GM10847 (cell line): ENCODE measurements at regions not wholly inside any gene's neighbourhood (a gene's known extent, or its start where the extent isn't known, plus 50 kb on each side); places are given as distances from the start of the nearest gene placed in this dataset.

Experiments
- POLR2A ChIP-seq: IDR thresholded peaks from 2 replicates; pipeline ENCODE4 v1.6.1; 2011; ENCODE audit not compliant: insufficient read length; ENCODE audit errors: extremely low read depth

DNA sequence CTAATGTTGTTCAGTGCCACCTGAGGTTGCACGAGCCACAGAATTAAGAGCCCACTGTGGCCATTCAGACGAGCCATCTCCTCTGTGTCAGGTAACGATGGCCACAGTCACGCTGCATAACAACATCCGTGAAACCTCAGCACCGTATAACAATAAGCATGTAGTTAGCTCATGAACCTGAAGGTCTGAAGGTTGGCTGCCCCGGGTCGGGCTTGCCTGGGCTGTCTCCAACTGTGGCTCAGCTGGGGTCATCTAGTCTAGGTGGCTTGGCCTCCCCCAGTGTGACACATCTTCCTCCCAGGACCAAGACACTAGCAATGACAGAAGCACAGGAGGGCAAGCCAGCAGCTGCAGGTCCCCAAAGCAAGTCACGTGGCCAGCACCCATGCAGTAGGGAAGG lies 258.0 kb downstream of the GLI2 start:
- TF ChIP-seq POLR2A = no peak

DNA sequence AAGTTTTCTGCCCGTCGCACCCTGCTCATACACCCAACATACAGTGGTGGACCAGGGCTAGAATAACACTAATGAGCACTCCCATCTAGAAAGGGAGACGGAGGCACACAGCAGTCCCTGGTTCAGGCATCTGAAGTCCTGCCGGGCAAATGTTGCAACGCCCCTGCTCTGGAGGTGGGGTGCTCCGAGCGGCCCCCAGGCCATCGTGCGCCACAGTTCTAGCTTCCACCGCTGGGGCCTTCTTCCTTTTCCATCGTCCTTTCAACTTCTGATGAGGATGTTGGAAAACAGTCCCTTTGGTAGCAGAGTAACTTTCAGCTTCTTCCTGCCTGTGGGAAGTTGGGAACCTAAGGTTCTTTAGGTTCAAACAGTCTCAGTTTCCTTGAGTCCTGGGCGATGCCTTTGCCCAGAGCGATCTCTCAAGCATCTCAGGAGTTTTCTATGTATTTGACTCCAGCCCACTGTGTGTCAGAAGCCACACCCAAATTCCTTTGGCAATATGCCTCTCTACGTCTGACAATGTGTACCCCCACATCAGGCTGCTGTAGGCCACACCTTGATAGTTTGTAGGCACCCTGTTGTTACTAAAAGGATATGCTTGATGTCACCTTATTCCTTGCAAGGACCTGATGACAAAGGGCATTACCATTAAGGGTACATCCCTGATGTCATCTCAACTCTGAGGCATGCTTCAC lies 258.8 kb downstream of the GLI2 start:
- no peak for TF ChIP-seq POLR2A

DNA sequence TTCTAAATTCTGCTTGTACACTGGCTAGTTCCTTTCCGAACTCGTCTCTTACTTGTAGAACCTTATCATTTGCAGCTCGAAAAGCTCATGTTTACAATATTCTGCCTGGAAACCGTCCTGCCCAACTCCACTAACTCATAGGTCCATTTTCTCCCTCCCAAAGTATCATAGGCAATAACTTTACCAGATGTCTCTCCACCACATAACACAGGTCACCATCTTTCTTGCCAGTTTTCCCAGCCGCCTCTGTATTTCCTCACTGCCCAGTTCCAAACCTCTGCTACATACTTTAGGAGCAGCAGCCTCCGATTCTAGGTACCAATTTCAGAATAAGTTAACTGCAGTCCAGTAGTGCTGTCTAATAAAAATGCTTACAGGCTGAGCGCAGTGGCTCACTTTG lies 259.5 kb downstream of the GLI2 start:
- TF ChIP-seq POLR2A = no peak

DNA sequence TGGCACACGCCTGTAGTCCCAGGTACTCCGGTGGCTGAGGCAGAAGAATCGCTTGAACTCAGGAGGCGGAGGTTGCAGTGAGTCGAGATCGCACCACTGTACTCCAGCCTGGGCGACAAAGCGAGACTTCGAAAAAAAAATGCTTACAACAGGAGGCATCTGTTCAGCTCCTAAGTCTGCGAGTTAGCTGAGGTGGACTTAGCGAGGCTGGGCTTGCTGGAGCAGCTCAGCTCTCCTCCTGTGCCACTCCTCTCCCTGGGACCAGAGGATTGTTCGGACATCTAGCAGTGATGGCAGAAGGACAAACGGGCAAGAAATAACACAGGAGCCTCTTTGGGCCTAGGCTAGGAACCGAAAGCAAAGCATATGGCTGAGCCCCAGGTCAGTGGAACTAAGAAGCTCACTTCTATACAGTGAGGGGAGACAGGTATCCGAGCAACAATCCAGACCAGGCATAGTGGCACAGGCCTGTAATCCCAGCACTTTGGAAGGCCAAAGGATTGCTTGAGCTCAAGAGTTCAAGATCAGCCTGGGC lies 260.1 kb downstream of the GLI2 start:
- TF ChIP-seq POLR2A = no peak

DNA sequence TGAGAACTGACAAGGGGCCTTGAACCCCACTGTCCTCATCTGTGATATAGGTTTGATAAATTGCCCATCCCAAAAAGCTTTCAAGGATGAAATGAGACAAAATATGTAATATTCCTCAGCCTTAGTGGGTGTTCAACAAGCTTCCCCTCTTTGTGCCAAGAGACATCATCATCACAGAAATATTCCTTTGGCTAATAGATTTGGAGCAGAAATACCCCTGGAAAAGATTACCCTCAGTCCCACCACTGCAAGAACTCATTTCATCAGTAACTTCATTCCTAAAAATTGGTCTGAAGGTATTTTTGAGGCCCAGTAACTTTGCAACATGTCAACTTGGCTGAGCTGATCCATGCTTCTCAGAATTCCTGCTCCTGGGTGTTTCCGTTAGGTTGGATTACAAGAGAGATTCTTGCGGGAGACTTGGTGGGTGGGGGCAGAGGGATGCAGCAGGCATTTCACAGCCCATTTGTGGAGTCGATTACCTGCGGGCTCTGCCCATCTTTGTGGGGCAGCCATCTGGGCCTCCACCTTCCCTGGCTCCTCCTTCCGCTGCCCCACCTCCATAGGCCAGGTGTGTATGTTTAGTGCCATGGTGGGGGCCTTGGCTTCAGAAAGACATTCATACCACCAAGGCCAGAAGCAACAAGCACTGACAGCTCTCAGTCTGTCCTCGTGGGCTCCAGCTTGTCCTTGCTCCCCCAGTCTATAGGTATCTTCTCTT lies 263.9 kb downstream of the GLI2 start:
- no peak for TF ChIP-seq POLR2A

DNA sequence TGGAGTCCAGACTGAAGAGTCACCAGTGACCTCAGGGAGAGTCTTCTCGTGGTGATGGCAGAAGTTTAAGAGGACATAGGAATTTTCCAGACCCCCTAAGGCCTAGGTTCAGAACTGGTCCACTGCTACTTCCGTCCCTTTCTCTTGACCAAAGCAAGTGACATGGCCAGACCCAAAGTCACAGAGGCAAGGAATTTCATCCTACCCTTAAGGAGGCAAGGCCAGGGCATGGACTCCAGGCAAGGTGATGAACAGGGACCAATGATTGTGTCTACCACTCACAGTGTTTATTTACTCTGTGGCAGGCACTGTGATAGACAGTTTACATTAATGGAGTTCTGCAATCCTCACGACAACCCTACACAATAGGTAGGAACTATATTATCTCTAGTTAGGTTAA lies 265.1 kb downstream of the GLI2 start:
- TF ChIP-seq POLR2A = no peak

DNA sequence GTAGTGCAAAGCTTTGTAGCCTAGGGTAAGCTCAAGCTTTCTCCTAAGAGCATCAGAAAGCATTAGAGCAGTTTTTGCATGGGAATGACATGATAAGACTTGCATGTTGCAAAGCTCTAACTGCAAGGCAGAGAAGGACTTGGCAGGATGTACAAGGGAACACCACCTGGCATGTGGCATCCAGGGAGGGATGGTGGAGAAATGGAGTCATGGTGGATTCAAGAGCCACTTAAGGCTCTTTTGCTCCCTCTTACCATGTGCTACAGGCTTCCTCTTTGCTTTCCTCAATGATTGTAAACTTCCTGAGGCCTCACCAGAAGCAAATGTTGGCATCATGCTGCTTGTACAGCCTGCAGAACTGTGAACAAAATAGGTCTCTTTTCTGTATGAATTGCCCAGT lies 266.0 kb downstream of the GLI2 start:
- no peak for TF ChIP-seq POLR2A

DNA sequence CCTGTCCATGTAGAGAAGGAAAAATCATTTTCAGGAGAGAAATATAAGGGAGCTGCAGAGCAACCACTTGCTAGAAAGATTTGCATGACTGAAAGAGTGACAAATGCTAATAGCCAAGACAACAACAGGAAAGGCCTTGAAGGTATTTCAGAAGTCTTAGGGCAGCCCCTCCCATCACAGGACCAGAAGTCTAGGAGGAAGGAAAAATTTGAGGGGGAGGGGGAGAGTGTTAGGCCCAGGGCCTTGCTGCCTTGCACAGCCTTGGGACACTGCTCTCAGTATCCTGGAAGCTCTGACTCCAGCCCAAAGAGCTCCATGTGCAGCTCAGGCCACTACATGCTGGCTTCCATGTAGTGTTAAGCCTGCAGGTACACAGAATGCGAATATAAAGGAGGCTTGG lies 266.9 kb downstream of the GLI2 start:
- no peak for TF ChIP-seq POLR2A

DNA sequence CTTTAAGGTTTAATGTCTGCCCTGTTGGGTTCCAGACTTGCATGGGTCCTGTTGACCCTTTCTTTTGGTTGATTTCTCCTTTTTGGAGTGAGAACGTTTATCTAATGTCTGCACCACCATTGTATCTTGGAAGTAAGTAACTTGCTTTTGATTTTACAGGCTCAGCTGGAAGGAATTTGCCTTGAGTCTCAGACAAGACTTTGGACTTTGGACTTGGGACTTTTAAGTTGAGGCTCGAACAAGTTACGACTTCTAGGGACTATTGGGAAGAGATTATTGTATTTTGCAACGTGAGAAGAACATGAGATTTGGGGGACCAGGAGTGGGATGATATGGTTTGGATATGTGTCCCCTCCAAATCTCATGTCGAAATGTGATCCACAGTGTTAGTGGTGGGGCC lies 267.7 kb downstream of the GLI2 start:
- no peak for TF ChIP-seq POLR2A

DNA sequence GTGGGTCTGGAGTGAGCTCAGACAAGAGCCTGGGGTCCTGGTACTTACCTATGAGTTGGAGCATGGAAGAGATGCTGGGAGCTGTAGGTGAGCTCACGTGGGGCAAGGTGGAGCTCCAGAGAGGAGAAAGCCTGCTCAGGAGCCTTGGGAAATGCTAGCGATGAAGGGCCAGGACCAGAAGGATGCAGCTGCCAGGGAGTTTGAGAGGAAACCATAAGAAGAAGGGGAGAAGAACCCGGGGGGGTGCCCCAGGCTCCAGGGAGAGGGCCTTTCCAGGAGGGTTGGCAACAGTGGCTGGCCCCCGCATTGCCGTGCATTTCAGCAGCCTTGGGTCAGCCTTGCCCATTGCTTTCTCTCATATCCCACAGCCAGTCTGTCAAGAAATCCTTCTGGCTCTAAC lies 268.7 kb downstream of the GLI2 start:
- no peak for TF ChIP-seq POLR2A

DNA sequence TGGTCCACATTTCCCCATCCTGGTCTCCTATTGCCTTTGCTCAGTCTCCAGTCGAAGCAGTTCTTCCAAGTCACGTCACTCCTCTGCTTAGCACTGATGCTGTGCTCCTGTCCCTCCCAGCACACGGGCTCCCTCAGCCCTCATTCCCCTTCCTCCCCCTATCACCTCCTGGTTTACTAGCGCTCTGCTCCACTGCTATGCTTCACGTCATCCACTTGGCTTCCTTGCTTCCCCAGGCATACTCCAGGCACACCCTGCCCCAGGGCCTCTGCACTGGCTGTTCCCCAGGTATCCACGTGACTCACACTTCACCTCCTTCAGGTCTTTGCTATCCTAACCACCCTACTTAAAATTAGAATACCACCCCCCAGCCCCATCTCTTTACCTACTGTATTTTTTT lies 269.3 kb downstream of the GLI2 start:
- no peak for TF ChIP-seq POLR2A

DNA sequence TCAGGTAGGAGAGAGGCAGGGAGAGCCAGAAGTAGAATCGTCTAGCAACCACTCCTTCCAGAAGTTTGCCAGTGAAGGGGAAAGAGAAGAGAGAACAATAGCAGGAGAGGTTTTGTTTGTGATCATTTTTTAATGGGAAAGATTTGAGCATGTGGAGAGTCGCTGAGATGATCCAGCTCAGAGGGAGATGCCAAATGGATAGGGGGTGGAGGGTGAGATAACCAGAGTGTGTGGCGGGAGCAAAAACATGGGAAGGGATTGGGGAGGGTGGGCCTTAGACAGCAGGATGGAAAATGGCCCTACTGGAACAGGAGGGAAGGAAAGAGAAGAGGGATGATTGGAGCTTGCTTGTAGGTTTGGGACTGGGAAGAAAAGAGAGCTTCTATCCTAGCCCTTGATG lies 269.8 kb downstream of the GLI2 start:
- TF ChIP-seq POLR2A = no peak

DNA sequence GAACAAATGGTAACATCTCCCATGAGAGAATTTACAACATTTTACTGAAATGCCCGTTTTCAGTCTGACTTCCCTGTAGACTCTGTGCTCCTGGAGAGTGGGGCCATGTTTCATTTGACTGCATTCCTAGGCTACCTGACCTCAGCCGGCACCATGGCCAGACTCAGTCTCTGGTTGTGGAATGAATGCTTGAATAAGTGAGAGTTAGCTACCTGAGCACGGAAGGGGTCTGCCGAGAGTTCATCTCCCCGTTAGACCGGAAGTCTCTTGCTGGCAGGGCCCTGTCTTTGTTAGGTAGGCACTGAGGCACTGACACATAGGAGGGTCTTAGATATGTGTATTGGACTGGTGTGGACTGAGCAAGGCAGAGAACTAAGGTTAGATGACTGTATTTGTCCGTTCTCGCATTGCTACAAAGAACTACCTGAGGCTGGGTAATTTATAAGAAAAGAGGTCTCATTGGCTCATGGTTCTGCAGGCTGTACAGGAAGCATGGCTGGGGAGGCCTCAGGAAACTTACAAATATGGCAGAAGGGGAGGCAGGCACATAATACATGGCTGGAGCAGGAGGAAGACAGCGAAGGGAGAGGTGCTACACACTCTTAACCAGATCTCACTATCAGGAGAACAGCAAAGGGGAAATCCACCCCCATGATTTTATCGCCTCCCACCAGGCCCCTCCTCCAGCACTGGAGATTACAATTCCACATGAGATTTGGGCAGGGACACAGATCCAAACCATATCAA lies 271.2 kb downstream of the GLI2 start:
- TF ChIP-seq POLR2A = no peak

DNA sequence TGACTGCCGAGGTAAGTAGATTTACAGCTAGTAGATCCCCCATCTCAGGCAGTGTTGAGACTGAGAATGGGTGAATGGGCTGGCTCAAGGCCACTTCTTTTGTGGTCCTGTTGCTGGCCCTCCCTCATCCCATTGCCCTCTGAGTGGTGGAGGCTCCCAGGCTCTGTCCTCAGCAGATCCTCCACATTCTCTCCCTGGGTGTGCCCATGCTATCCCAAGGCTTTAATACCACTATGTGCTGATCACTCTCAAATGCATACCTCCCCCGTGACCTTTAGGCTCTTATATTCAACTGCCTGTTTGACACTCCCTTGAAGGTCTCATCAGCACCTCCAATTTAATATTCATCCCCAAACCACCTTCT lies 271.8 kb downstream of the GLI2 start:
- TF ChIP-seq POLR2A = no peak

DNA sequence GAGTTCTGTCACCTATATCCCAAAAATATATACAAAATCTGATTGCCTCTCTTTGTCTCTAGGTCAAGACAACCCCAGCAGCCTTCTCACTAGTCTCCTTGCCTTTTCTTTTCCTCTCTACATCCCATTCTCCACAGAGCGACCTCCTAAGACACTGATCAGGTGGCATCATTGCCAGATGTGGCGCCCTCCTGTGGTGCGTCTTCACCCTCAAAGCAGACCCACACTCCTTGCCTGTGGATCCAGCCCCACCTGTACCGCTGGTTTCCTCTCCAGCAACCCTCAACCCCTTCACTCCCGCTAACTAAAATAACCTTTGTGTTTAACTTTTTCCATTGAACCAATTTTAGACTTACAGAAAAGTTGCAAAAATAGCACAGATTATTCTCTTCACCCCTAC lies 273.3 kb downstream of the GLI2 start:
- TF ChIP-seq POLR2A = no peak

DNA sequence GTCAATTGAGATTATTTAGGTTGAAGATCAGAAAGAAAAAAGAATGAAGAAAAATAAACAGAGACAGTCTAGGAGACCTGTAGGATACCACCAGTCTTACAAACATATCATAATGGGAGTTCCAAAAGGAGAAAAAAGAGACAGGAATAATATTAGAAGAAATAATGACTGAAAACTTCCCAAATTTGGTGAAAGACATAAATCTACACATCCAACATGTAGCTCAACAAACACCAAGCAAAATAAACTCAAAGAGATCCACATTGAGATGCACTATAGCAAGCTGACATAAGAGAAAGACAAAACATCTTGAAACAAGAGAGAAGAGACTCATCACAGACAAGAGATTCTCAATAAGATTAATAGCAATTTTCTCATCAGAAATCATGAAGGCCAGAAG lies 274.0 kb downstream of the TFCP2L1 start:
- TF ChIP-seq POLR2A = no peak
